SK-N-MC (cell line): ENCODE measurements at regions not wholly inside any gene's neighbourhood (a gene's known extent, or its start where the extent isn't known, plus 50 kb on each side); places are given as distances from the start of the nearest gene placed in this dataset.

Experiments used
- EZH2 ChIP-seq: fragments of 200-600 bp; sonication (generic); IDR thresholded peaks from one replicate; pipeline ENCODE4 v1.6.1; 2017; ENCODE audit warnings: antibody characterized with exemption
- FOXP2 ChIP-seq: optimal IDR thresholded peaks from 2 replicates; pipeline ENCODE3; 2011; ENCODE audit warnings: mild to moderate bottlenecking, moderate library complexity; ENCODE audit not compliant: insufficient read depth; ENCODE audit errors: extremely low read length, control extremely low read depth

DNA sequence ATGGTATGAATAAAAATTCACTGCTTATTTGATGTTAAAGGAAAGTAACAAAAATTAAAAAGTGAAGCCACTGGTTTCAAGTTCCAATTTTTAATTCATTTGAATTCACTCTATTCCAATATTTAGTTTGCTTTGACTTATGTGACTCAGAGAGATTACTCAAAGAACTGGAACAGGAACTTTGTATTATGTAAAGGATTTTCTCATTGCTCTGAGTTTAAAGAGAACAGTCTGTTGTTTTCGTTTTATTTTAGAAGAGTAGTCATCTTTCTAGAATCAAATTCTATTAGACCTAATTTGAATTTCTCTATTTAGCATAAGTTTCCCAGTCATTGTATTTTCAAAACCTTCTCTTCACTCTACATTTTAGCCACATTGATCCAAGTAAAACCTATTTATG, 300.1 kb upstream of the SLC8A1 start:
- TF ChIP-seq EZH2 (no peak), FOXP2 (no peak)
